ENCODE measurements at regions not wholly inside any gene's neighbourhood (a gene's known extent, or its start where the extent isn't known, plus 50 kb on each side); places are given as distances from the start of the nearest gene placed in this dataset.
"Not testable (repeated sequence)": the region's sequence is repeated elsewhere in the genome, so short reads cannot be mapped to it uniquely, and the experiment has no call there.

DNA sequence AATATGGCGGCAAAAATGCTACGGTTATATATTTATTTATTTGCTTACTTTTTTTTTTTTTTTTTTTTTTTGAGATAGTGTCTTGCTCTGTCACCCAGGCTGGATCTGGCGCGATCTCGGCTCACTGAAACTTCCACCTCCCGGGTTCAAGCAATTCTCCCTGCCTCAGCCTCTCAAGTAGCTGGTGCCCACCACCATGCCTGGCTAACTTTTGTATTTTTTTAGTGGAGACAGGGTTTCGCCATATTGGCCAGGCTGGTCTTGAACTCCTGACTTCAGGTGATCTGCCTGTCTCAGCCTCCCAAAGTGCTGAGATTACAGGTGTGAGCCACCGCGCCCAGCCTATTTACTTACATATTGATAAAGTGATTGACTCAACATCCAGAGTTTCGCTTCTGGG is 511.6 kb downstream of the ZPLD1 start:
- in situ Hi-C loops (cut with HindIII; ENCODE audit: low pct_ligation_motif_present, low pct_unique_long_range_greater_than_20kb, low sequenced_read_pairs); DNase-seq: not testable (repeated sequence)

- in situ Hi-C loops (cut with HindIII; ENCODE audit: low pct_ligation_motif_present, low pct_unique_long_range_greater_than_20kb, low sequenced_read_pairs), result no loop called here
- DNase-seq, result no peak
These were observed 537.5 kb downstream of the ZPLD1 start for GRCh38 chr3:102972350-102972749.

DNA sequence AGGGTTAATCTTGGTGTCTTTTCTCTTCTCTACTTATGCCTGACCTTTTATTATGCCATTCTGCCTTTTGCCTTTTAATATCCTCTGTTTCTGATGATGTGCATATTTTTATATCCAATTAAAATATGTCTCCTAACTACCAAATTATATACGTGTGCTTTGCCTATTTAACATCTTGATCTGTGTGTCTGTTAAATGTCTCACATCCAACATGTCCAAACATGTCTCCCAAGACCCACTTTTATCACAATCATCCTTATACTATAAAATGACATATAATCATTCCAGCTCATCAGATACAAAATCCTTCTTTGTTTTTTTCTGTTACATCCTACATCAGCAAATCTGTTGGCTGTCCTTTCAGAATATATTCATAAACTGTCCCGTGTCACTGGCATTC is 539.5 kb downstream of the ZPLD1 start:
- DNase-seq, result no peak
- in situ Hi-C loops (cut with HindIII; ENCODE audit: low pct_ligation_motif_present, low pct_unique_long_range_greater_than_20kb, low sequenced_read_pairs), result no loop called here

DNA sequence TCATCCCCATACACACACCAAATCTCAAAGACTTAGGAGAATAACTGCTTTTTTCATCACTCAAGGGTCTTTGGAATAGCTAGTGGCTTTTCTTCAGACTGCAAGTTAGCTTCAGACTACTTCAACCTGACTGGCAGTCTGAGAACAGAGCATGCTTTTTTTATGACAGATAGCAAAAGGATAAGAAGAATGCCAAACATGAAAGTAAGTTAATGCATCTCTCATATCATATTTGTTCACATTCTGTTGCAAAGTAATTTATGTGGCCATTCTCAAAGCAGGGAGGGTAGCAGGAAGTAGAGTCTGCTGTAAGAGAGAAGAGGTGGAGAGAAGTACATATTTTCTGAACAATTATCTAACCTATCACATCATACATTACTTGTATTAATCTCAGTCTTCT is 544.4 kb downstream of the ZPLD1 start:
- no peak for DNase-seq
- in situ Hi-C loops (cut with HindIII; ENCODE audit: low pct_ligation_motif_present, low pct_unique_long_range_greater_than_20kb, low sequenced_read_pairs), result no loop called here

GRCh38 chr3:102979682-102980354 is 545.0 kb downstream of the ZPLD1 start:
- peak; percentile 96 for DNase-seq
- in situ Hi-C loops (cut with HindIII; ENCODE audit: low pct_ligation_motif_present, low pct_unique_long_range_greater_than_20kb, low sequenced_read_pairs), result no loop called here

DNA sequence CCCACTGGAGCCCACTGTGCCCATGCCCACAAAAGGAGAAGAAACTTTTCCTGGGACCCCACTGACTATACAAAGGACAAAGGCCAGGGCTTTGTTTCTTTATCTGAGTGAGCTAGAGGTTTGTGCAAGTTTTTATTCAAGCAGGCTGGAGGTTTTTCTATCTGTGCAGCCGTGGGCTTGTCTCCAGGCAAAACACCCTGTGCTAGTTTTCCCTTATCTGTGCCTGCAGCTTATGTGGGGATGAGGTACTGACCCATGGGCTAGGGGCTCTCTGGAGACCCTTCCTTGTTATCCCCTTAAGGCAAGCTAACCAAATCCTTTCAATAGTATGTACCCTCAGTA is 545.5 kb downstream of the ZPLD1 start:
- in situ Hi-C loops (cut with HindIII; ENCODE audit: low pct_ligation_motif_present, low pct_unique_long_range_greater_than_20kb, low sequenced_read_pairs), result no loop called here
- DNase-seq, result no peak

DNA sequence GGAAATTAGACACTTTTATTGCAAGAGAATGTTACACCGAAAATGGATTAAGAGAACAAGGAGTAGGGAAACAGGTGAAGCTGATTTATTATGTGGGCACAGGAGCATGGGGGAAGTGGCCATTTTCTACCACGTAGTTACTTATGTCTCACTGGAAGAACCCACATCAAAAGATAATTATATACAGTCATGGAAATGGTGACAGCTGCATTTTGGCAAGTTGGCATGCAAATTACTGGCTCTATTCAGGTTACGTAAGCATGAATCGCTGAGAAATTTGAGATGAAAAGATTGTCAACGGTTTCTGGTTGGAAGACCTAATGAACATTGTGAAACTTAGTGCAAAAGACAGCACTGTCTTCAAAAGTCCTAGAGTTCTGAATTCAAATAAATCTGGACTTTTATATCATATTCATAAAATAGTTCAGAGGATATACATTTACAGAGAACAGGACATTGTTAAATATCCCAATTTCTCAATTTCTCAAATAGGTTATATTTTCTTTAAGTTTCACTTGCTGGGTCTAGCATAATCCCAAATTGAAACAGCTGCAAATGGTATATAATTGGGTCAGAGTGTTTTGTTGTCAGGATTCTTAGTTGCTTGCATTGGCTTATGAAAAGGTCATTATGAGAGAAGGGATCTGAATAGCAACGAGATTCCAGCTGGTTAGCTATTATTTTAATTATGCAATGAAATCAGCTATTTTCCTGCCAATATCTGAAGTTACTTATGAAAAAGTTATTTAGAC is 567.8 kb downstream of the ZPLD1 start:
- no peak for DNase-seq

GRCh38 chr3:103006526-103007183 is 571.8 kb downstream of the ZPLD1 start:
- in situ Hi-C loops (cut with HindIII; ENCODE audit: low pct_ligation_motif_present, low pct_unique_long_range_greater_than_20kb, low sequenced_read_pairs), result no loop called here
- no peak for DNase-seq

More for the DNA sequence above, 567.8 kb downstream of the ZPLD1 start:
- in situ Hi-C loops (cut with HindIII; ENCODE audit: low pct_ligation_motif_present, low pct_unique_long_range_greater_than_20kb, low sequenced_read_pairs), result no loop called here

DNA sequence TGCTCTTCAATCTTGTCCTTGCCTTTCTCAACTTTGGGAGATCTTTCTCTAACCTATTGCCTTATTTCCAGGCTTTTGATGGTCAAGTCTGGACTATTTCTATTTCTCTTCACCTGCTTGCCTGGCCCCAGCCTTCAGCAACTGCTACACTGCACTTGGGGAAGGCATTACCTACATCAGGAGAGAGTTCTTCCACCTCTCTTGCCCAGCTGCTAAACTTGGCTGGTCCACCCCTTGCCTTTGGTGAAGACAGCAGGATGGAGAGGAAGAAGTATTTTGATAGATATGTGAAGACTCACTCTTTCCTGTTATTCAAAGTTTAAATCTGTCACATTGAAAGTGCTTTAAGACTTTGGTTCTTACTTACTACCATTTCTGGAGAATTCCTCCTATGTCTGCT is 574.8 kb downstream of the ZPLD1 start:
- DNase-seq, result no peak
- in situ Hi-C loops (cut with HindIII; ENCODE audit: low pct_ligation_motif_present, low pct_unique_long_range_greater_than_20kb, low sequenced_read_pairs), result no loop called here

DNA sequence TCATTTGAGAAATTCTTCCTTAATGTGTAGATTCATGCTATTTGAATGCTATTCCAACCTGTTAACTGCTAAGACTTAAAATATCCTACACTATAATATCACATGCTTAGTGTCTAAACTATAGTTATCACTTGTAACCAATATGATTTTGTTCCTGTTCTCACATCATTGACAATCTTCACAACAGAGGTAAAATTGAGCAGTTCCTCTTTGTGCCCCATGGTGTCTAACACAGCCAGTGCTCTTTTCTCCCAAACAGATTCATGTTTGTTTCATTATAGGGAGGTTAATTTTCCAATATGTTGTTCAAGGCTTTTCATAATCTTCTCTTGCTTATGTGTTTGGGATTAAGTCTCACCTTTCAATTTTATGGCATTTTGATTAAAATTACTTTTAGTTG is 591.1 kb downstream of the ZPLD1 start:
- in situ Hi-C loops (cut with HindIII; ENCODE audit: low pct_ligation_motif_present, low pct_unique_long_range_greater_than_20kb, low sequenced_read_pairs), result no loop called here

DNA sequence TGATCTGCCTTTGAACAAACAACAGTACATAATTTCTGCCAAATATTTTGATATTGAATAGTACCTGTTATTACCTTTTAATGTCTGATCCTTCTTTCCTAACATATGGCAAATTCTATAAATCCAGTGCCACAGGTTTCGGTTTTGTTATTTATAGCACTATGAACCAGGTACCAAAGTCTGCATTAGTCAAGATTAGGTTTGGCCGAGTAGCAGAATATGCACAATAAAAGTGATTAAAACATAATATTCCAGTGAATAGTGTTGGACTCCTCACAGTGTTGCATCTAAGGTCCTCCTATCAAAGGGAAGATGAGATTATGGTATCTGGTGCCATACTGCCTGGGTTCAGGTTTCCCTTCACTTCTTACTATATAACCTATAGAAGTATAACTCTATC is 599.0 kb downstream of the ZPLD1 start:
- DNase-seq, result no peak
- in situ Hi-C loops (cut with HindIII; ENCODE audit: low pct_ligation_motif_present, low pct_unique_long_range_greater_than_20kb, low sequenced_read_pairs), result no loop called here

More for the DNA sequence above, 591.1 kb downstream of the ZPLD1 start:
- DNase-seq, result no peak

DNA sequence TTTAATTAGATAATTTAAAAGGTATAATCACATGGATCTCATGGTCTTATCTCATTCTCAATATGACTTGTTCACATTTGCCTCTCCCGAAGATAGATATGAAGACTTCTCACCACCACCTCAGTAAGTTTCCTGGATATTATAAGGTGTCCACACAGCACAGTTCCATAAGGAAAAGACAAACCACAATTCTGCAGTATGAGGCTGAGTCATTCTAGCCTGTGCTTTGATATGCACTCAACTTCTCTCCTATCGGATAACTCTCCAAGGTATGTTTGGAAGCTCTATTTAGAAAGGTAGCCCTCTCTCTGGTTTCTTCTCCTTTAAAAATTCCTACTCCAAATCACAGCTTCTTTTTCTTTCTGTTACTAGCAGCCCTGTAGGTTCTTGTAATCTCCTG is 612.8 kb downstream of the ZPLD1 start:
- DNase-seq, result peak; percentile 25

GRCh38 chr3:103048068-103048722 is 613.4 kb downstream of the ZPLD1 start:
- DNase-seq, result peak; percentile 28
- in situ Hi-C loops (cut with HindIII; ENCODE audit: low pct_ligation_motif_present, low pct_unique_long_range_greater_than_20kb, low sequenced_read_pairs), result no loop called here

More for the DNA sequence above, 612.8 kb downstream of the ZPLD1 start:
- in situ Hi-C loops (cut with HindIII; ENCODE audit: low pct_ligation_motif_present, low pct_unique_long_range_greater_than_20kb, low sequenced_read_pairs), result no loop called here

- no peak for DNase-seq
- in situ Hi-C loops (cut with HindIII; ENCODE audit: low pct_ligation_motif_present, low pct_unique_long_range_greater_than_20kb, low sequenced_read_pairs), result no loop called here
These were observed 617.5 kb downstream of the ZPLD1 start for GRCh38 chr3:103052236-103052830.

DNA sequence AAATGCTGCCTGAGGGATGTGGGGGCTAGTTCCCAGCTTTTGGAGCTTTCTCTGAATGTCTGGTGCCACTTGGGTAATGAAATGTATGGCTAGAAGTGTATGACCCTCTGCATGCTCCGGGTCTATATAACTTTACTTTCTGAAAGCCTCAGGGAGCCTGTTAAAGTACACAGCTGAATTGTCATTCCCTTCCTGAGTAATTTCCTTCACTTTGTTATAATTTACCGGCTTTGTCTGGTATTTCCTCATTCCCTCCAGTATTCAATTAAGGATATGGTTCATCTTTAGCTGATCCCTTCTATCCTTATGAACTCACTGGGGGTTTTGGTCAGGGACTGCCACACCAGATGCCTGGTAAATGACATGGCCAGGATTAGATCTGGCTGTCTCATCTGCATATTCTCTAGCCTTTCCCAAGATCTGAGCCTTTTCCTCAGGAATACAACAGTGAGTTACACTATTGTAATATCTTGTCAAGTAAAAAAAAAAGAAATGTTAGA is 620.3 kb downstream of the ZPLD1 start:
- in situ Hi-C loops (cut with HindIII; ENCODE audit: low pct_ligation_motif_present, low pct_unique_long_range_greater_than_20kb, low sequenced_read_pairs), result no loop called here
- DNase-seq, result no peak

DNA sequence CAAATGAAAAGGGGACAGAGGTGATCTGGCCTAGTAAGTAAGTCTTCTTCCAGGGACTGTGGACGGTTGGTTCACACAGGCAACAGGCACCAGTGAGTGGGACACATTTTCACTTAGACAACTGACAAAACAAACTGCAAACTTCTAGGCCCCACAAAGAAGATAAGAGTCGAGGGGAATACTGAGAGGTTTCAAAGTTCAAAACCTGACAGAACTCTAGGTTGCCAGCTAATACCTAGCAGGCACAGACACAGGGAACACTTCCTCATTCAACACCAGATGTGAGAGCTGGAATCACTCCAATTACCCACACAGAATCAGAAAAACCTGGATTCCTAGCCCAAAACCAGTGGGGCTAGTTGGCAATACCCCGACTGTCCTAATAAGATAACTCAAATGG is 621.7 kb downstream of the ZPLD1 start:
- DNase-seq, result no peak
- in situ Hi-C loops (cut with HindIII; ENCODE audit: low pct_ligation_motif_present, low pct_unique_long_range_greater_than_20kb, low sequenced_read_pairs), result no loop called here

- in situ Hi-C loops (cut with HindIII; ENCODE audit: low pct_ligation_motif_present, low pct_unique_long_range_greater_than_20kb, low sequenced_read_pairs), result no loop called here
- no peak for DNase-seq
These were observed 622.2 kb downstream of the ZPLD1 start for GRCh38 chr3:103057003-103057402.

DNA sequence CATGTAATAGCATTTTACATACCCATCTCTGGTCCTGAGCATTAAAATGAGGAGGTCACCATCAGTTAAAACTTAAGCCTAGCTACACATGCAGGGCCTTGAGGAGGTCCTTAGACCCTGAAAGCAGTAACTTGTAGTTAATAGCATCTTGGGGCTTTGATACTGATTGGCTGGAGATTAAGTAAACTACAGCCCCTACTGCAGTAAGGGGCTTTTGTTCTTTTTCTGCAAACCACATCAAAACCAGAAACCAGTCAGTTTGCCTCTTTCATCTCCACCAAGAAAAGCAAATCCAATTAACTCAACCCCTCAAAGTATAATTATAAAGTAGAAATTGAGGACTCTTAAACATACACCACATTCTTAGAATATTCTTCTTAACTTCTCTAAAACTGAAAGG is 622.7 kb downstream of the ZPLD1 start:
- no peak for DNase-seq
- in situ Hi-C loops (cut with HindIII; ENCODE audit: low pct_ligation_motif_present, low pct_unique_long_range_greater_than_20kb, low sequenced_read_pairs), result no loop called here

DNA sequence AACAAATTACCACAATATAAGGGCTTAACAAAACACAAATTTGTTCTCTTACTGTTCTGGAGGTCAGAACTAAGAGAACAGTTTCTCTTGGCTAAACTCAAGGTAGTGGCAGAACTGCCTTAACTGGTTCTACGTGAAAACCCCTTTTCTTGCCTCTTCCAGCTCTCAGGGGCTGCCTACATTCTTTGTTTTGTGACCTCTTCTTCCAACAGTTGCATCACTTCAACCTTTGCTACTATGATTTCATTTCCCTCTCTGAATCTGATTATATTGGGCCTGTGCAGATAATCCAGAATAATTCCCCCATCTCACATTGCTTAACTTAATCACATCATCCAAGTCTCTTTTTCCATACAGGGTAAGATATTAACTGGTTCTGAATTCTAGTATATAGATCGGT is 624.6 kb downstream of the ZPLD1 start:
- DNase-seq, result no peak
- in situ Hi-C loops (cut with HindIII; ENCODE audit: low pct_ligation_motif_present, low pct_unique_long_range_greater_than_20kb, low sequenced_read_pairs), result no loop called here
